IMR-90 (cell line): ENCODE measurements at regions not wholly inside any gene's neighbourhood (a gene's known extent, or its start where the extent isn't known, plus 50 kb on each side); places are given as distances from the start of the nearest gene placed in this dataset.

Source experiments
- ATAC-seq: fragments of 200-7000 bp; cut with Tn5 transposase; 2 replicates; pipeline ENCODE4 v1.9.1; 2020; ENCODE audit warnings: low read depth, mild to moderate bottlenecking, moderate library complexity
- BruUV-seq: library from RNA; stranded (reverse); fragments of 400-500 nt; replicated peaks from 2 replicates; lab custom pipeline; 2021; lab: Mats Ljungman, UMichigan
- CTCF ChIA-PET: fragments of 300-600 bp; formaldehyde crosslinking; extraction: SDS; loops from one replicate; lab custom pipeline; 2021; ENCODE audit warnings: antibody characterized with exemption; lab: Yijun Ruan, JAX
- POLR2A ChIA-PET: fragments of 300-600 bp; sonication (Branson Sonifier 250); formaldehyde crosslinking; loops from one replicate; lab custom pipeline; 2022; ENCODE audit warnings: antibody characterized with exemption; ENCODE audit not compliant: unreplicated experiment; lab: Charles Lee
- DNase-seq: peaks from one replicate; pipeline ENCODE4 v3.0.0; 2013
- H2AFZ ChIP-seq: replicated peaks from 2 replicates; pipeline ENCODE3; 2013; ENCODE audit warnings: low read length, mild to moderate bottlenecking; ENCODE audit not compliant: poor library complexity
- H2AK5ac ChIP-seq: 2 replicates; pipeline ENCODE4 v1.6.1; 2013; ENCODE audit warnings: low read depth, low read length, inconsistent platforms
- H2AK9ac ChIP-seq: replicated peaks from 2 replicates; pipeline ENCODE3; 2013; ENCODE audit warnings: mild to moderate bottlenecking, low read depth, low read length, moderate library complexity; ENCODE audit not compliant: poor library complexity
- H2BK120ac ChIP-seq: 2 replicates; pipeline ENCODE4 v1.6.1; 2013; ENCODE audit warnings: low read depth, low read length, inconsistent platforms
- H2BK15ac ChIP-seq: 3 replicates; pipeline ENCODE4 v1.6.1; 2013; ENCODE audit warnings: low read depth, low read length, inconsistent platforms
- H2BK20ac ChIP-seq: 2 replicates; pipeline ENCODE4 v1.6.1; 2013; ENCODE audit warnings: low read depth, mild to moderate bottlenecking, inconsistent platforms, low read length, moderate library complexity
- H2BK5ac ChIP-seq: 2 replicates; pipeline ENCODE4 v1.6.1; 2013; ENCODE audit warnings: mild to moderate bottlenecking, low read depth, low read length, inconsistent platforms; ENCODE audit not compliant: poor library complexity, severe bottlenecking
- H3K14ac ChIP-seq: replicated peaks from 2 replicates; pipeline ENCODE4 v1.6.1; 2013; ENCODE audit warnings: low read depth, low read length, inconsistent platforms
- H3K18ac ChIP-seq: 2 replicates; pipeline ENCODE4 v1.6.1; 2013; ENCODE audit warnings: low read depth, low read length, control low read depth
- H3K23ac ChIP-seq: 2 replicates; pipeline ENCODE4 v1.6.1; 2013; ENCODE audit warnings: low read depth, low read length, inconsistent platforms
- H3K27ac ChIP-seq: 2 replicates; pipeline ENCODE4 v1.5.1; 2013; ENCODE audit warnings: mild to moderate bottlenecking, control low read depth, low read length; ENCODE audit not compliant: insufficient read depth
- H3K27me3 ChIP-seq: 2 replicates; pipeline ENCODE4 v1.6.1; 2013; ENCODE audit warnings: low read length; ENCODE audit not compliant: control insufficient read depth, insufficient read depth
- H3K36me3 ChIP-seq: 2 replicates; pipeline ENCODE4 v1.6.1; 2013; ENCODE audit warnings: low read length, mixed read lengths; ENCODE audit not compliant: control insufficient read depth, insufficient read depth
- H3K4ac ChIP-seq: 2 replicates; pipeline ENCODE4 v1.6.1; 2013; ENCODE audit warnings: low read depth, low read length, inconsistent platforms
- H3K4me1 ChIP-seq: 2 replicates; pipeline ENCODE4 v1.6.1; 2013; ENCODE audit warnings: low read length, mixed read lengths; ENCODE audit not compliant: control insufficient read depth, insufficient read depth
- H3K4me2 ChIP-seq: 2 replicates; pipeline ENCODE4 v1.6.1; 2013; ENCODE audit warnings: low read depth, mild to moderate bottlenecking, control low read depth, low read length, moderate library complexity
- H3K4me3 ChIP-seq: 2 replicates; pipeline ENCODE4 v1.5.1; 2013; ENCODE audit warnings: low read depth, mild to moderate bottlenecking, control low read depth, low read length, moderate library complexity; ENCODE audit not compliant: insufficient read depth
- H3K56ac ChIP-seq: 2 replicates; pipeline ENCODE4 v1.6.1; 2013; ENCODE audit warnings: low read length, inconsistent platforms; ENCODE audit not compliant: insufficient read depth; ENCODE audit errors: extremely low read depth
- H3K79me1 ChIP-seq, 2 experiments: 2 replicates each; pipeline ENCODE4 v1.6.1; 2013; ENCODE audit warnings: low read length in 2 of 2, inconsistent platforms in 1 of 2, low read depth in 1 of 2
- H3K9ac ChIP-seq: 2 replicates; pipeline ENCODE4 v1.6.1; 2013; ENCODE audit warnings: low read depth, low read length, control low read depth
- H3K9me1 ChIP-seq: 2 replicates; pipeline ENCODE4 v1.6.1; 2013; ENCODE audit warnings: low read length, inconsistent platforms; ENCODE audit not compliant: insufficient read depth
- H3K9me3 ChIP-seq: 2 replicates; pipeline ENCODE4 v1.6.1; 2013; ENCODE audit warnings: low read length; ENCODE audit not compliant: control insufficient read depth, insufficient read depth
- H4K20me1 ChIP-seq: 2 replicates; pipeline ENCODE4 v1.6.1; 2013; ENCODE audit warnings: low read length, inconsistent platforms; ENCODE audit not compliant: insufficient read depth
- H4K5ac ChIP-seq: 2 replicates; pipeline ENCODE4 v1.6.1; 2013; ENCODE audit warnings: mild to moderate bottlenecking, low read depth, low read length, control low read depth
- H4K8ac ChIP-seq, 2 experiments: 2 replicates each; pipeline ENCODE4 v1.6.1; 2013; ENCODE audit warnings: low read depth in 2 of 2, low read length in 2 of 2, control low read depth in 1 of 2, inconsistent platforms in 1 of 2
- H4K91ac ChIP-seq: 2 replicates; pipeline ENCODE4 v1.6.1; 2013; ENCODE audit warnings: low read depth, low read length, inconsistent platforms; ENCODE audit not compliant: insufficient read depth
- CEBPB ChIP-seq: IDR thresholded peaks from 2 replicates; pipeline ENCODE4 v1.6.1; 2012; ENCODE audit warnings: low read depth, low read length, improper control_type of control experiment
- FOS ChIP-seq: fragments of 150-350 bp; IDR thresholded peaks from 2 replicates; pipeline ENCODE4 v1.6.1; 2016; ENCODE audit warnings: low read depth, low read length
- MAFK ChIP-seq: IDR thresholded peaks from 2 replicates; pipeline ENCODE4 v1.6.1; 2012; ENCODE audit warnings: low read depth, low read length, improper control_type of control experiment
- MAZ ChIP-seq: IDR thresholded peaks from 2 replicates; pipeline ENCODE4 v1.6.1; 2012; ENCODE audit warnings: low read depth, mild to moderate bottlenecking, low read length, improper control_type of control experiment, moderate library complexity, borderline replicate concordance
- MXI1 ChIP-seq: IDR thresholded peaks from 2 replicates; pipeline ENCODE4 v1.6.1; 2012; ENCODE audit warnings: low read depth, mild to moderate bottlenecking, low read length, moderate library complexity, borderline replicate concordance
- RFX5 ChIP-seq: IDR thresholded peaks from 2 replicates; pipeline ENCODE4 v1.8.0; 2012; ENCODE audit warnings: low read depth, mild to moderate bottlenecking, low read length, moderate library complexity
- SMC3 ChIP-seq: fragments of 150-350 bp; IDR thresholded peaks from 2 replicates; pipeline ENCODE4 v1.6.1; 2016; ENCODE audit warnings: low read depth, mild to moderate bottlenecking, antibody characterized with exemption, low read length, moderate library complexity
- WGBS, 2 experiments: methylation state at CpG; one replicate each; pipeline versions ENCODE4 v1.1.5 to v1.1.7; 2013; ENCODE audit warnings: missing lambda C conversion rate in 2 of 2; ENCODE audit not compliant: insufficient read length in 1 of 2; ENCODE audit errors: extremely low coverage in 2 of 2; 5-methylcytosine and 5-hydroxymethylcytosine counted together
- dilution Hi-C: fragments of 300-500 bp; cut with HindIII; formaldehyde crosslinking; loops from one replicate; pipeline ENCODE4 v1.14.3; 2018; ENCODE audit warnings: low sequenced_read_pairs; ENCODE audit not compliant: unreplicated experiment
- in situ Hi-C: fragments of 300-500 bp; cut with MboI; formaldehyde crosslinking; loops from 3 replicates; pipeline ENCODE4 v1.14.3; 2019; ENCODE audit warnings: low sequenced_read_pairs, inconsistent platforms, mixed read lengths
- intact Hi-C: fragments of 100-400 bp; cut with micrococcal nuclease; formaldehyde crosslinking; loops from 2 replicates; pipeline ENCODE4 v1.10.0; 2022
- TF ChIP-seq, protein P1 (sequence below): fragments of 150-350 bp; IDR thresholded peaks from 2 replicates; pipeline ENCODE4 v1.6.1; 2017; ENCODE audit warnings: mild to moderate bottlenecking, antibody characterized with exemption, low read length, low read depth

DNA sequence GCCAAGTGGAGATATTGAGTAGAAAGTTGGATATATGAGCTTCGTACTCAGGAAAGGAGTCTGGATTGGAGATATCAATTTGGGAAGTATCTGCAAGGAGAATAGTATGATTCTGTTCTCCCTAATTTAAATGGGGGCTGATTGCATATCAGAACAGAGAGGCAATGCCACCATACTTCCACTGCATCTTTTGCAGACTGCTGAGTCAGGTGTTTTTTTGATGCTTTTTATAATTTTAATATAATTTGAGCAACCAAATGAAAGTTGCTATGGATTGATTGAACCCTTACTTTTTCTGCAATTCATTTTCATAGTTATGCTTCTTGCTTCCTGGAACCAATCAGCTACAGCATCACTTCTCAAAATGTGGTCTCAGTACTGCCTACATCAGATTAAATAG is 590.3 kb downstream of the USP25 start:
- in situ Hi-C loops (no loop called here), dilution Hi-C loops (no loop called here), intact Hi-C loops (no loop called here)
- no peak overlapping the region for H3K9ac ChIP-seq
- no peak overlapping the region for H3K4ac ChIP-seq
- H3K4me3 ChIP-seq, result no peak overlapping the region
- no peak overlapping the region for H2BK5ac ChIP-seq
- ChIA-PET CTCF (no interaction called here), POLR2A (no interaction called here)
- H2AK5ac ChIP-seq, result no peak overlapping the region
- no peaks in the 10 kb centered on the region for H4K20me1 ChIP-seq
- no peak overlapping the region for H2BK120ac ChIP-seq
- no peak overlapping the region for H2AK9ac ChIP-seq
- DNase-seq (no peak), ATAC-seq (no peak)
- no peak for TF ChIP-seq FOS
- no peak for TF ChIP-seq MAZ
- TF ChIP-seq RFX5, result no peak
- TF ChIP-seq, protein P1, sequence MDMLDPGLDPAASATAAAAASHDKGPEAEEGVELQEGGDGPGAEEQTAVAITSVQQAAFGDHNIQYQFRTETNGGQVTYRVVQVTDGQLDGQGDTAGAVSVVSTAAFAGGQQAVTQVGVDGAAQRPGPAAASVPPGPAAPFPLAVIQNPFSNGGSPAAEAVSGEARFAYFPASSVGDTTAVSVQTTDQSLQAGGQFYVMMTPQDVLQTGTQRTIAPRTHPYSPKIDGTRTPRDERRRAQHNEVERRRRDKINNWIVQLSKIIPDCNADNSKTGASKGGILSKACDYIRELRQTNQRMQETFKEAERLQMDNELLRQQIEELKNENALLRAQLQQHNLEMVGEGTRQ, result no peak
- TF ChIP-seq MAFK, result peak; percentile 94
- TF ChIP-seq MXI1, result no peak
- TF ChIP-seq SMC3, result no peak
- no peak for TF ChIP-seq CEBPB
- no peaks in the 10 kb centered on the region for H3K27me3 ChIP-seq
- no peak overlapping the region for H3K4me2 ChIP-seq
- no peak overlapping the region for H4K8ac ChIP-seq
- no peak overlapping the region for H2BK15ac ChIP-seq
- H3K56ac ChIP-seq, result no peak overlapping the region
- no peak overlapping the region for H4K91ac ChIP-seq
- H3K23ac ChIP-seq, result no peak overlapping the region
- WGBS, 2 experiments, result 100% methylated on average over 1 of the region's 1 CpG; no CpG with 5 or more reads in 1 of the 2 experiments
- H3K18ac ChIP-seq, result no peak overlapping the region
- no peaks in the 10 kb centered on the region for H3K4me1 ChIP-seq
- no peak overlapping the region for H2AFZ ChIP-seq
- no peak overlapping the region for H2BK20ac ChIP-seq
- no peaks in the 10 kb centered on the region for H3K9me1 ChIP-seq
- H3K9me3 ChIP-seq, result no peaks in the 10 kb centered on the region
- BruUV-seq, result no TSS peak
- H3K79me1 ChIP-seq, result no peaks in the 10 kb centered on the region
- H3K27ac ChIP-seq, result no peak overlapping the region
- no peak overlapping the region for H4K5ac ChIP-seq
- H3K14ac ChIP-seq, result no peak overlapping the region
- no peaks in the 10 kb centered on the region for H3K36me3 ChIP-seq
